ENCODE measurements at regions not wholly inside any gene's neighbourhood (a gene's known extent, or its start where the extent isn't known, plus 50 kb on each side); places are given as distances from the start of the nearest gene placed in this dataset.

DNA sequence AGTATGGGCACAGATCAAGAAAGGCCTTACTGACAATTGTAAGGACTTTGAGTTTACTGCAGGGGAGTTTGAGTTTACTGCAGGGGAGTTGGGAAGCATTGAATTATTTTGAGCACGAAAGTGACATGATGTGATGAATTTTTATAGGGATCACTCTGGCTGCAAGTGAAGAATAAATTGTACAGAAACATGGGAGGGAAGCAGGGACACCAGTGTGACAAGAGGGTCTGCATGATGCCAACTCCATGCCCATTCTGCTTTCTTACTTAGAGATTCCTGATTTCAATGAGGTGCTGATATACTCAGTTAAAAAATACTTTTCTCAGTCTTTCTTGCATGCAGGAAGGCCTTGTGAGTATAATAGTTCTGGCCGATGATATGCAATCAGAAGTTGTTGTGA lies 234.4 kb downstream of the CENPF start:
- TF ChIP-seq, protein P1, sequence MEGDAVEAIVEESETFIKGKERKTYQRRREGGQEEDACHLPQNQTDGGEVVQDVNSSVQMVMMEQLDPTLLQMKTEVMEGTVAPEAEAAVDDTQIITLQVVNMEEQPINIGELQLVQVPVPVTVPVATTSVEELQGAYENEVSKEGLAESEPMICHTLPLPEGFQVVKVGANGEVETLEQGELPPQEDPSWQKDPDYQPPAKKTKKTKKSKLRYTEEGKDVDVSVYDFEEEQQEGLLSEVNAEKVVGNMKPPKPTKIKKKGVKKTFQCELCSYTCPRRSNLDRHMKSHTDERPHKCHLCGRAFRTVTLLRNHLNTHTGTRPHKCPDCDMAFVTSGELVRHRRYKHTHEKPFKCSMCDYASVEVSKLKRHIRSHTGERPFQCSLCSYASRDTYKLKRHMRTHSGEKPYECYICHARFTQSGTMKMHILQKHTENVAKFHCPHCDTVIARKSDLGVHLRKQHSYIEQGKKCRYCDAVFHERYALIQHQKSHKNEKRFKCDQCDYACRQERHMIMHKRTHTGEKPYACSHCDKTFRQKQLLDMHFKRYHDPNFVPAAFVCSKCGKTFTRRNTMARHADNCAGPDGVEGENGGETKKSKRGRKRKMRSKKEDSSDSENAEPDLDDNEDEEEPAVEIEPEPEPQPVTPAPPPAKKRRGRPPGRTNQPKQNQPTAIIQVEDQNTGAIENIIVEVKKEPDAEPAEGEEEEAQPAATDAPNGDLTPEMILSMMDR (IDR thresholded peaks at IDR 0.05; ENCODE audit: insufficient read depth, low read length): no peak
- no peak for TF ChIP-seq REST (IDR thresholded peaks at IDR 0.05; ENCODE audit: insufficient replicate concordance, low read depth)
- TF ChIP-seq POLR2AphosphoS5 (IDR thresholded peaks at IDR 0.05; ENCODE audit: low read depth): no peak

Measured in HL-60 (cell line).